ENCODE measurements at regions not wholly inside any gene's neighbourhood (a gene's known extent, or its start where the extent isn't known, plus 50 kb on each side); places are given as distances from the start of the nearest gene placed in this dataset.

DNA sequence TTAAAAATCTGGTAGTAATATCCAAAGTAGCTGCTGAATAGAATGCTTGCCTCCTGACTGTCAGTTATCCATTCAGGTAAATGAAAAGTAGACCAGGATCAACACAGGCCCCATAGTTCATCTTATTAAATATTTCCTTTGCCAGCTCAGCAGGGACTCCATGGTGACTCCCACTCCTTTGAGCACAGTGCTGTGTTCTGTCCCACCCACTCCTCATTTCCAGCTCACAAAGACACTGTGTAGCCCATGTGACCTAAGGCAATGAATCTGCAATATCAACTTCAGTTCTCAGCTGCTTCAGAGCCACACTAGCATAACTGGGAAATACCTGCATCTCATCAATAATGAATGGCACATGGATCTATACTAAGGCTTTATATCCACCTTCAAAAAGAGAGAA, 189.5 kb upstream of the MANEA start:
- TF ChIP-seq, protein P1, sequence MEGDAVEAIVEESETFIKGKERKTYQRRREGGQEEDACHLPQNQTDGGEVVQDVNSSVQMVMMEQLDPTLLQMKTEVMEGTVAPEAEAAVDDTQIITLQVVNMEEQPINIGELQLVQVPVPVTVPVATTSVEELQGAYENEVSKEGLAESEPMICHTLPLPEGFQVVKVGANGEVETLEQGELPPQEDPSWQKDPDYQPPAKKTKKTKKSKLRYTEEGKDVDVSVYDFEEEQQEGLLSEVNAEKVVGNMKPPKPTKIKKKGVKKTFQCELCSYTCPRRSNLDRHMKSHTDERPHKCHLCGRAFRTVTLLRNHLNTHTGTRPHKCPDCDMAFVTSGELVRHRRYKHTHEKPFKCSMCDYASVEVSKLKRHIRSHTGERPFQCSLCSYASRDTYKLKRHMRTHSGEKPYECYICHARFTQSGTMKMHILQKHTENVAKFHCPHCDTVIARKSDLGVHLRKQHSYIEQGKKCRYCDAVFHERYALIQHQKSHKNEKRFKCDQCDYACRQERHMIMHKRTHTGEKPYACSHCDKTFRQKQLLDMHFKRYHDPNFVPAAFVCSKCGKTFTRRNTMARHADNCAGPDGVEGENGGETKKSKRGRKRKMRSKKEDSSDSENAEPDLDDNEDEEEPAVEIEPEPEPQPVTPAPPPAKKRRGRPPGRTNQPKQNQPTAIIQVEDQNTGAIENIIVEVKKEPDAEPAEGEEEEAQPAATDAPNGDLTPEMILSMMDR (IDR thresholded peaks at IDR 0.05): no peak
- TF ChIP-seq POLR2A (IDR thresholded peaks at IDR 0.05) (no peak), EP300 (IDR thresholded peaks at IDR 0.05) (no peak)

Measured in ovary (tissue), 3 donors.